ENCODE measurements at regions not wholly inside any gene's neighbourhood (a gene's known extent, or its start where the extent isn't known, plus 50 kb on each side); places are given as distances from the start of the nearest gene placed in this dataset.

GRCh38 chr4:41405464-41406112, 132.4 kb upstream of the LIMCH1 start:
- peaks cover 7% of the 10 kb centered on the region for H3K9me3 Mint-ChIP-seq
- H3K36me3 Mint-ChIP-seq (ENCODE audit: insufficient read depth), result no peaks in the 10 kb centered on the region
- H3K27me3 Mint-ChIP-seq, result no peaks in the 10 kb centered on the region
- no peak overlapping the region for H3K27ac Mint-ChIP-seq (ENCODE audit: low read depth)
- H3K4me3 Mint-ChIP-seq, result no peak overlapping the region
- ATAC-seq (replicated peaks; ENCODE audit: extremely low read depth, poor library complexity, severe bottlenecking) (no peak), DNase-seq (ENCODE audit: low spot score in 2 of 2) (no peak)
- no peaks in the 10 kb centered on the region for H3K4me1 Mint-ChIP-seq

- H3K27ac Mint-ChIP-seq (ENCODE audit: low read depth), result no peak overlapping the region
- H3K36me3 Mint-ChIP-seq (ENCODE audit: insufficient read depth), result no peaks in the 10 kb centered on the region
- no peaks in the 10 kb centered on the region for H3K27me3 Mint-ChIP-seq
- ATAC-seq (replicated peaks; ENCODE audit: extremely low read depth, poor library complexity, severe bottlenecking) (no peak), DNase-seq (ENCODE audit: low spot score in 2 of 2) (no peak)
- peaks cover 12% of the 10 kb centered on the region for H3K9me3 Mint-ChIP-seq
- no peak overlapping the region for H3K4me3 Mint-ChIP-seq
- no peaks in the 10 kb centered on the region for H3K4me1 Mint-ChIP-seq
Observed at GRCh38 chr4:41406113-41406516, 131.8 kb upstream of the LIMCH1 start.

GRCh38 chr4:41408150-41408549, 129.8 kb upstream of the LIMCH1 start:
- H3K4me3 Mint-ChIP-seq, result no peak overlapping the region
- no peaks in the 10 kb centered on the region for H3K27me3 Mint-ChIP-seq
- H3K4me1 Mint-ChIP-seq, result no peaks in the 10 kb centered on the region
- peaks cover 12% of the 10 kb centered on the region for H3K9me3 Mint-ChIP-seq
- no peak overlapping the region for H3K27ac Mint-ChIP-seq (ENCODE audit: low read depth)
- ATAC-seq (replicated peaks; ENCODE audit: extremely low read depth, poor library complexity, severe bottlenecking), result no peak
- H3K36me3 Mint-ChIP-seq (ENCODE audit: insufficient read depth), result no peaks in the 10 kb centered on the region
- no peak for DNase-seq (ENCODE audit: low spot score in 2 of 2)

GRCh38 chr4:41408859-41409593, 128.9 kb upstream of the LIMCH1 start:
- Mint-ChIP-seq H3K4me1 (peaks cover 5% of the 10 kb centered on the region), H3K27ac (ENCODE audit: low read depth) (no peak overlapping the region), H3K36me3 (ENCODE audit: insufficient read depth) (no peaks in the 10 kb centered on the region), H3K27me3 (no peaks in the 10 kb centered on the region), H3K4me3 (no peak overlapping the region), H3K9me3 (peaks cover 12% of the 10 kb centered on the region)
- no peak for DNase-seq (ENCODE audit: low spot score in 2 of 2)
- ATAC-seq (replicated peaks; ENCODE audit: extremely low read depth, poor library complexity, severe bottlenecking), result no peak

- Mint-ChIP-seq H3K4me1 (peaks cover 5% of the 10 kb centered on the region), H3K36me3 (ENCODE audit: insufficient read depth) (no peaks in the 10 kb centered on the region), H3K9me3 (peaks cover 12% of the 10 kb centered on the region), H3K4me3 (no peak overlapping the region), H3K27me3 (no peaks in the 10 kb centered on the region), H3K27ac (ENCODE audit: low read depth) (no peak overlapping the region)
- ATAC-seq (replicated peaks; ENCODE audit: extremely low read depth, poor library complexity, severe bottlenecking), result no peak
- DNase-seq (ENCODE audit: low spot score in 2 of 2), result no peak
Observed at GRCh38 chr4:41409594-41409895, 128.4 kb upstream of the LIMCH1 start.

GRCh38 chr4:41410049-41410448, 127.9 kb upstream of the LIMCH1 start:
- Mint-ChIP-seq H3K4me3 (no peak overlapping the region), H3K9me3 (peaks cover 12% of the 10 kb centered on the region), H3K27me3 (no peaks in the 10 kb centered on the region), H3K27ac (ENCODE audit: low read depth) (no peak overlapping the region), H3K36me3 (ENCODE audit: insufficient read depth) (no peaks in the 10 kb centered on the region), H3K4me1 (peaks cover 5% of the 10 kb centered on the region)
- DNase-seq (ENCODE audit: low spot score in 2 of 2) (no peak), ATAC-seq (replicated peaks; ENCODE audit: extremely low read depth, poor library complexity, severe bottlenecking) (no peak)

- H3K27me3 Mint-ChIP-seq, result no peaks in the 10 kb centered on the region
- H3K9me3 Mint-ChIP-seq, result peaks cover 9% of the 10 kb centered on the region
- H3K27ac Mint-ChIP-seq (ENCODE audit: low read depth), result no peak overlapping the region
- DNase-seq (ENCODE audit: low spot score in 2 of 2) (no peak), ATAC-seq (replicated peaks; ENCODE audit: extremely low read depth, poor library complexity, severe bottlenecking) (no peak)
- H3K4me3 Mint-ChIP-seq, result no peak overlapping the region
- H3K36me3 Mint-ChIP-seq (ENCODE audit: insufficient read depth), result no peaks in the 10 kb centered on the region
- H3K4me1 Mint-ChIP-seq, result peaks cover 5% of the 10 kb centered on the region
Observed at GRCh38 chr4:41413670-41414411, 124.1 kb upstream of the LIMCH1 start.

- no peak overlapping the region for H3K4me3 Mint-ChIP-seq
- DNase-seq (ENCODE audit: low spot score in 2 of 2) (no peak), ATAC-seq (replicated peaks; ENCODE audit: extremely low read depth, poor library complexity, severe bottlenecking) (no peak)
- no peaks in the 10 kb centered on the region for H3K36me3 Mint-ChIP-seq (ENCODE audit: insufficient read depth)
- H3K27me3 Mint-ChIP-seq, result no peaks in the 10 kb centered on the region
- peaks cover 6% of the 10 kb centered on the region for H3K9me3 Mint-ChIP-seq
- H3K27ac Mint-ChIP-seq (ENCODE audit: low read depth), result no peak overlapping the region
- peaks cover 5% of the 10 kb centered on the region for H3K4me1 Mint-ChIP-seq
Observed at GRCh38 chr4:41414412-41414779, 123.6 kb upstream of the LIMCH1 start.

- ATAC-seq (replicated peaks; ENCODE audit: extremely low read depth, poor library complexity, severe bottlenecking), result no peak
- Mint-ChIP-seq H3K4me1 (peaks cover 4% of the 10 kb centered on the region), H3K27ac (ENCODE audit: low read depth) (no peak overlapping the region), H3K4me3 (no peak overlapping the region), H3K36me3 (ENCODE audit: insufficient read depth) (no peaks in the 10 kb centered on the region), H3K9me3 (no peaks in the 10 kb centered on the region), H3K27me3 (no peaks in the 10 kb centered on the region)
- no peak for DNase-seq (ENCODE audit: low spot score in 2 of 2)
Observed at GRCh38 chr4:41418444-41418843, 119.5 kb upstream of the LIMCH1 start.

- DNase-seq (ENCODE audit: low spot score in 2 of 2) (no peak), ATAC-seq (replicated peaks; ENCODE audit: extremely low read depth, poor library complexity, severe bottlenecking) (no peak)
- H3K36me3 Mint-ChIP-seq (ENCODE audit: insufficient read depth), result no peaks in the 10 kb centered on the region
- no peaks in the 10 kb centered on the region for H3K4me1 Mint-ChIP-seq
- H3K27me3 Mint-ChIP-seq, result no peaks in the 10 kb centered on the region
- H3K9me3 Mint-ChIP-seq, result peaks cover 2% of the 10 kb centered on the region
- H3K27ac Mint-ChIP-seq (ENCODE audit: low read depth), result no peak overlapping the region
- no peak overlapping the region for H3K4me3 Mint-ChIP-seq
Observed at GRCh38 chr4:41420541-41420940, 117.4 kb upstream of the LIMCH1 start.

GRCh38 chr4:41423117-41423516, 114.8 kb upstream of the LIMCH1 start:
- Mint-ChIP-seq H3K4me3 (no peak overlapping the region), H3K9me3 (peaks cover 6% of the 10 kb centered on the region), H3K27ac (ENCODE audit: low read depth) (no peak overlapping the region), H3K4me1 (no peaks in the 10 kb centered on the region), H3K27me3 (no peaks in the 10 kb centered on the region), H3K36me3 (ENCODE audit: insufficient read depth) (no peaks in the 10 kb centered on the region)
- ATAC-seq (replicated peaks; ENCODE audit: extremely low read depth, poor library complexity, severe bottlenecking) (no peak), DNase-seq (ENCODE audit: low spot score in 2 of 2) (no peak)

- Mint-ChIP-seq H3K4me3 (no peak overlapping the region), H3K27me3 (no peaks in the 10 kb centered on the region)
Observed at GRCh38 chr4:41424522-41424921, 113.4 kb upstream of the LIMCH1 start.

GRCh38 chr4:41425650-41426049, 112.3 kb upstream of the LIMCH1 start:
- Mint-ChIP-seq H3K9me3 (peaks cover 6% of the 10 kb centered on the region), H3K27ac (ENCODE audit: low read depth) (no peak overlapping the region), H3K4me3 (no peak overlapping the region), H3K4me1 (no peaks in the 10 kb centered on the region), H3K36me3 (ENCODE audit: insufficient read depth) (no peaks in the 10 kb centered on the region), H3K27me3 (no peaks in the 10 kb centered on the region)
- DNase-seq (ENCODE audit: low spot score in 2 of 2) (no peak), ATAC-seq (replicated peaks; ENCODE audit: extremely low read depth, poor library complexity, severe bottlenecking) (no peak)

More at GRCh38 chr4:41424522-41424921, 113.4 kb upstream of the LIMCH1 start:
- no peak for DNase-seq (ENCODE audit: low spot score in 2 of 2)
- Mint-ChIP-seq H3K27ac (ENCODE audit: low read depth) (no peak overlapping the region), H3K4me1 (no peaks in the 10 kb centered on the region), H3K36me3 (ENCODE audit: insufficient read depth) (no peaks in the 10 kb centered on the region), H3K9me3 (peaks cover 6% of the 10 kb centered on the region)
- no peak for ATAC-seq (replicated peaks; ENCODE audit: extremely low read depth, poor library complexity, severe bottlenecking)

All from central memory CD8-positive, alpha-beta T cell (primary cell).